HG03469 (cell line): ENCODE measurements at regions not wholly inside any gene's neighbourhood (a gene's known extent, or its start where the extent isn't known, plus 50 kb on each side); places are given as distances from the start of the nearest gene placed in this dataset.
"Not testable (repeated sequence)": the region's sequence is repeated elsewhere in the genome, so short reads cannot be mapped to it uniquely, and the experiment has no call there.

Experiments
- ATAC-seq: cut with Tn5 transposase; IDR thresholded peaks from one replicate; pipeline ENCODE4 v1.9.1; 2021; ENCODE audit warnings: mild to moderate bottlenecking, moderate library complexity, moderate number of reproducible peaks; ENCODE audit not compliant: unreplicated experiment

DNA sequence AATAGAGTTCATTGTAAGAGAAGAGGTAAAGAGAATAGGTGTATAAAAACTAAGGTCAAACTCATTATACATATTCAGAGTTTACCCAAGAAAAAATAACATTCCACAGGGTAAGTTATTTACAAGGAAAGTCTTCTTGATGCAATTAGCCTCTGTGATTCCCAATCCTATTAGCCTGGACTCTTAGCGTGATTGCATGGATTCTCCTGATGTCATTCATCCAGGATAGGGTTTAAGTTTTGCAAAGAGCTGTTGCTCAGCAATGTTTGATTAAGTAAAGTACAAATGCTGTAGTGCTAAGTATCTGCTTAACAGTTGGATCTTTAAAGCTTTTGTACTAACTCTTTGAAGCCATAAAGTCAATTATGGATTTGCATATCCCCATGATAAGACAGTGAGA, 767.8 kb upstream of the LUZP2 start:
- no peak for ATAC-seq

DNA sequence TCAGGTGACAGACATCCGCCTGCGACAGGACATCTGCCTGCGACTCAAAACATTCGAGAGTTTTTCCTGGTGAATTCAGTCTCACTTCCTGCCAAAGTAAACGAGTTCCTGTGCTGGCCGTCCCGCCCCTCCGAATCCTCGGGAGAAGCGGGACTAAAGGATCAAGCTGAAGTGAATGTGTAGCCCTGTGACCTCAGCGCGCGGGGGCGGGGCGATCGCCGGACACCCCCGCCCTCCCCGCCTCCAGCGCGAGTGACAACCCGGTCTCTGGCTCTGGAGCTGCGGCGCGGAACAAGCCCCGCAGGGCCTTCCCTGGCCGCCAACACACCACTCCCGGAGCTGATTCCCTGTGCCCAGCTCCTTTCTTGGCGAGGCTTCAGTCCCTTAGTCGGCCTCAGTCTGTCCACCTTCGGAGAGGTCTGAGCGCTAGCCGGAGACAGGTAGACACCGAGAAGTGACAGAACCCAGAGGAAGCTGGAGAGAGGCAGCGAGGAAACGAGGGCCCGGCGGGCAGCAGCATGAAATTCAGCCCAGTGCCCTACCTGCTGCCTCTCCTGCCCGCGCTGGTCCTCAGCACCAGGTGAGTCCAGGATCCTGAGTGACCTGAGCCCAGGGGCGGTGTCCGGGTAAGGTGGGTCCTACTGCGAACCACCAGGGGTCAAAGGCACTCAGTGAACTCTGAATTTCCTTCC, 766.4 kb upstream of the LUZP2 start:
- ATAC-seq: no peak

DNA sequence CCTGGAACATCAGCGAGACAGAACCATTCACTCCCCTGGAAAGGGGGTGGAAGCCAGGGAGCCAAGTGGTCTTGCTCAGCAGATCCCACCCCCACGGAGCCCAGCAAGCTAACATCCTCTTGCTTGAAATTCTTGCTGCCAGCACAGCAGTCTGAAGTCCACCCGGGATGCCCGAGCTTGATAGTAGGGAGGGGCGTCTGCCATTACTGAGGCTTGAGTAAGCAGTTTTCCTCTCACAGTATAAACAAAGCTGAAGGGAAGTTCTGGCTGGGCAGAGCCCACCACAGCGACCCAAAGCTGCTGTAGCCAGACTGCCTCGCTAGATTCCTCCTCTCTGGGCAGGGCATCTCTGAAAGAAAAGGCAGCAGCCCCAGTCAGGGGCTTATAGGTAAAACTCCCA, 764.8 kb upstream of the LUZP2 start:
- ATAC-seq: no peak

DNA sequence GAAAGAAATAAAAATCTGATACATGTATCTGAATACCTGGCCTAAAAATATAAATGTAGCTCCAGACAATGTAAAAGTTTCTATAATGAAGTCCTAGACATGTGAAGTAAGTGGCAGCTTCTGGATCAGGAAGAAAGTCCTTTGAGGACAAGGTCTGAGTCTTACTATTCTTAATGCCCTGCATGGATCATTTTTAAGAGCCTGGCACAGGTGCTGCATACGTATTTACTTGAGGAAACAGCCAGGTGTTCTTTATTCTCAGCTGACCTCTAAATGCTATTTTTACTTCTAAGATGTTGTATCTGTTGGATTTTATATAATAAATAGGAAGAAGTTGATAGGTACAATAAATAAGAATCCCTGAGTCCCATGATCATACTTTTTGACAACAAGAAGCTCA, 750.0 kb upstream of the LUZP2 start:
- no peak for ATAC-seq

DNA sequence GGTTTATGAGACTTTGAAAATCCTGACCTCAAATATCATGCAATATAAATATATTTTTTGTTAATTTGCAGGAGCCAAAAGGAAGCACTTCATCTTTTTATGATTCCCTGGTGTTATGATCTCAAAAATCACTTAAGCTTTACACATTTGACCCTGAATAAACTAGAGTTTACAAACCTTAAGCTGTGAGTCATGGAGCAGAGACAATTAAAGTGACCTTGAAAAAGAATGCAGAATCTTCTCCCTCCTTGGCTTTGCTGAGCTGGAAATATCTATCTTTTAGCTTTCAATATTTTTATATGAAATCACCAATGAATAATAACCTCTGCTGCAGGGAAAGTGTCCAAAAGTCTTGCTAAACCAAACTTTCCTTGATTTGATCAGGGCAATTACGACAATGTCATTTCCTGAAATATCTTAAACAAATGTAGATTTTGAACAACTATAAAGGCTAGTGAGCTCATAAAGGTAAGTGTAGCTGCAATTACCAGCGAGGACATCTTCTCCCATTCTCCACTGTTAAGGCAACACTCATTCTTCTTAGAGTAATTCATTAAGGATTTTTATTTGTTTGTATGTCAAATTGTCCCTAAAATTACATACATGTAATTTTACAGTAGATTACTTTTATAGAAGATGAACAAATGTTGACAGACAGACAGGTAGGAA, 747.0 kb upstream of the LUZP2 start:
- no peak for ATAC-seq

DNA sequence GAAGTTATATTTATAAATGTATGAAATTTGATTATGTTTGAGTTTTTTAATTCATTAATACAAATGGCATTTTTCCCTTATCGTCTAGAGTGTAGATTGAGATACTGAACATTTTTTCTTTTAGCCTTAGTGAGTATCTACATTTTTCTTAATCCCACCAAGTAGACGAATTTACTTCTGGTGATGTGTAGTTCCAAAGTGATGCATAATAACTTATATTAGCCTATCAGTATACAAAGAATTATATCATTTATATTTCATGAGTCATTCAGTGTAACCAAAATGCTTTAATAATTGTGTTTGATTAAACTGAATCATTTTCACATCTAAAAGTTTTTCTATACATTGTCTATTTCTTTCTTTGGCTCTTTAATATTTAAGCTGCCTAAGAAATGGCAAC, 745.6 kb upstream of the LUZP2 start:
- no peak for ATAC-seq

DNA sequence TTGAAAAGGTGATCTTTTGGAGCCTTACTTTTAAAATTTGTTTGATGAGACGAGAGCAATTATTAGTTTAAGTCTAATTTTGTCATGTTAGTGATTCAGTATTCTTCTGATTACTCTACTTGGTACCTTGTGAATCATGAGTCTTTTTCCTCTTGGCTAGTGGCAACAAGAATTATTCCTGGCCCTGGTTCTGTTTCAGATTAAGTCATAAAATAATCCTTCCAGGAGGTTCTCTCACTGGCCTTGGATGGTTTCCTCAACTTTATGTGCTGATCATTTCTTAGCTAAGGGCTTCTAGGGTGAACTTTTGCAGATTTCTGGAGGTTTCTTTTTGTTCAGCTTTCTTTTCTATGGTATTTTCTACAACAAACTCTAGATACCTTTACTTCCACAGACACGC, 741.8 kb upstream of the LUZP2 start:
- no peak for ATAC-seq

DNA sequence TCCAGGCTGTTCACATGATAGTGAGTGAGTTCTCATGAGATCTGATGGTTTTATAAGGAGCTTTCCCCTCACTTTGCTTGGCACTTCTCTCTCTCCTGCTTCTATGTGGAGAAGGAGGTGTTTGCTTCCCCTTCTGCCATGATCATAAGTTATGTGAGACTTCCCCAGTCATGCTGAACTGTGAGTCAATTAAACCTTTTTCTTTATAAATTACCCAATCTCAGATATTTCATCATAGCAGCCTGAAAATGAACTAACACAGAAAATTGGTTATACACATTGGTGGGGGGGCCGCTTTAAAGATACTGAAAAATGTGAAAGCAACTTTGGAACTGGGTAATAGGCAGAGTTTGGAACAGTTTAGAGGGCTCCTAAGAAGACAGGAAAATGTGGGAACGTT, 741.1 kb upstream of the LUZP2 start:
- ATAC-seq: no peak

DNA sequence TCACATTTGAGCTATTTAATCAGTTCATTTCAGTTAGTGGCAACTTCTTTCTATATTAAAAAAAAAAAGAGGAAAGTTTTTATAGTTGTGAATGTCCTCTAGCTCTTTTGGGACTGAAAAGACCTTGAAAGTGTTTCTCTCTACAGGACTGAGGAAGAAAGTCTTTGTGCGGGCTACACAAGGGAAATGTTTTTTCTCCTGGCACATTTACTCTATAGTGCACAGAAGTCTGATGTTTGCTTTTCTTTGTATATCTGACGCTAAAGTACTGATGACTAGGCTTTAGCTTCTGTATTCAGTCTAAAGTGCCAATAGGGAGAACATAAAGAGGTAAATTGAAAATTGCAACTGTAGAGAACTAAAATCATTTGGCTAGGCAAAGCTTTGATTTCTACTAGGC, 737.4 kb upstream of the LUZP2 start:
- no peak for ATAC-seq

DNA sequence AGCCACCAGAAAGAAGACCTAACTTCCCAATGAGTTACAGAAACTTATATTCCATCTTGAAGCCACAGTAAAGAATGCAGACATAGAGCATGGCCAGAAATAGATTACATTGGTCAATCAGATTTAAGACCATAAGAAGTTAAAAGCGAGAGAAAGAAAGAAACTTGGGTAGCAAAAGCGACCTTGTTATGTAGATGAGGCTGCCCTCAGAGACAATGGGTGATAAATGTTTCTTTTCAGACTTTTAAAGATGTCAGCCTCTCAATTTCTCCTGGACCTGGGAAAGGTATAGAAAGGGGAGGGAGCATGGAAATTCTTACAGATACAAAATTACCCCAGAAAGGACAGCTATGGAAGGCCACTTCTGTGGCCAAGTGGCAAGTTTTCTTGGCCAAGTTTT, 732.6 kb upstream of the LUZP2 start:
- ATAC-seq: no peak

DNA sequence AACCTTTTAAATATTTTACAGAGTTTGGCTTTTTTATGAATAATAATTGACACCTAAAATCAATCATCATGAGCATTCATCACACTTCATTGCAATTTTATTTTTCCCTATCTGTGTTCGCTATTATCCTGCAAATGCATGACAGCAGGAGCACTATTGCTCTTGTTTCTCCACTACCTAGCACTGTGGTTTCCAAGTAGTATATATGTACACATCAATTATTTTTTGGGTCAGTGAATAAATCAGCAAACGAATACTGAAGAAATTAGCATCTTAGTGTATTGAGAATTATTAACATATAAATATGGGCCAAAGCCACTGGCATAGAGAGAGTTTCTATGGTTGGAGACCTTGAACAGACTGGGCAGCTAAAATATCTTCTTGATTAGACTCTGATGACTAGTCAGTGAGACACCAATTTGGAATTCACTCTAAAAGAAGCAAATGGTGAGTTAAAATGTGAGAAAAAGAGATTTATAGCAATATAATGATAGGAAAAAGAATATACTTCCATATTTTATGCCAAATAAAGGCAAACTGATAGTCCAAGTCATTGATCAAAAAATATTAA, 731.1 kb upstream of the LUZP2 start:
- ATAC-seq: no peak

DNA sequence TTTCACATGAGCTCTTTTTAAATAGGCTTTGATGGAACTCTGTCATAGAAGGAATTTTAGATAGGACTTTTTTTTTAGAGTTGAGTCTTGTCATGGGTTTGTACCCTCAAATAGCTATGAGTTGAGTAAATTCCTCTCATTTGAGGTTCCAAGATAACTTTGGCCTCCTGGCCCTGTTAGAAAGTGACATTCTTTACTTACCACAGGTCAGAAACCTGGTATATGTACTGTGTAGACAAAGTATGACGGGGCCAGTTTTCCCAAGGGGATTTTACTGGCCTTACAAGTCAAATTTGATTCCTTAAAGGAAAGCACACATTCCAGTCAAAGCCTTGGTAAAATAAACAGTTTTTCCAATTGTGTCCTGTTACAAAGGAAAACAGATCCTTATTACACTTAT, 729.3 kb upstream of the LUZP2 start:
- ATAC-seq: no peak

DNA sequence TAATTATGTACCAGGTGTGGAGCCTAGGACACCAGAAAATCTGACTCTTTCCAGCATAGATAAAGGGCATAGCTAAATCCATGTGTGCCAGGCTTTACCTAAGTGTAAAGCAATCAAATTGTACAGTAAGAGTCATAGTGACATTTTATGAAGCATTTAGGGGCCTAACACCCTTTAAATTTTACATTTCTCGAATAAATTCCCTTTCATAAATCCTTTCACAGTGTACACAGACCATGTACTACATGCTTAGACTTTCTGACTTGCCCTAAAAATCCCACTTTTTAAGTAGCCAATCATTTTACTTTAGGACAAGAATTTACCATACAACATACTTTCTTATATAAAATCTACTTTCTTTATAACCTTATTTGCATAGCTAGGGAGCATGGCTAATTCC, 727.6 kb upstream of the LUZP2 start:
- no peak for ATAC-seq

DNA sequence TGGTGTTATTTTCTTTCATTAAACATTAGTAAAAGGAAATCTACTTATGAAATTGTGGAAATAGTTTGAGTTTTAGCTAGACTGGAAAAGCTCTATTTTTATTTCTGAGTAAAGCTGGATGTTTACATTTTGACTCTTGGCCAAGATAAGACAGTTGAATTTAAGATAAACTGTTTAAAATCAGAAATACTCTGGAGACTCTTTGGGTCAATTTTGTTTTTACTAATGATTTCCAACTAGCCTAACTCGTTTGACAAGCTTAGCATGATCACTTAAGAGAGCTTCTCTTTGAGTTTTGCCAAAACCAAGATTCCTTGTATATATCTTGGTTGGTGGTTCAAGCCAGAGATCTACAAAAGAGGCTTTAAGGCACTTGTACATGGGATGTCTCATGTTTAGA, 724.8 kb upstream of the LUZP2 start:
- no peak for ATAC-seq

DNA sequence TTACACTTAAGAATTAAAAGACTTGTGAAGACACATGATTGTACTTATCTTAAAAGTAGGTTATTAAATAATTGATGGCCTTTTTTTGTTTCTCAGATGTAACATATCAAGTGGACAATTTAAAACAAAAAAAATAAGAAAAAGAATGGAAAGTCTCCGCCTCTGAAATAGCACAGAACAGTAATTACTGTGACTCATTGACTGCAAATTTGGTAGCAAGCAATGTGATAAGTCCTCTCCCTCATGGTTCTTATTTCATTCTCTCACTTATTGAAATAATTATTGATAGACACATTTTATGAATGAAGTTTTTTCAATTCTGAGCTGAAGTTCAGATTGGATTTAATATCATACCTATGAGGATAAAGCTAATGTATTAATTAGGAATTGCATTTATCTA, 717.9 kb upstream of the LUZP2 start:
- ATAC-seq: no peak

DNA sequence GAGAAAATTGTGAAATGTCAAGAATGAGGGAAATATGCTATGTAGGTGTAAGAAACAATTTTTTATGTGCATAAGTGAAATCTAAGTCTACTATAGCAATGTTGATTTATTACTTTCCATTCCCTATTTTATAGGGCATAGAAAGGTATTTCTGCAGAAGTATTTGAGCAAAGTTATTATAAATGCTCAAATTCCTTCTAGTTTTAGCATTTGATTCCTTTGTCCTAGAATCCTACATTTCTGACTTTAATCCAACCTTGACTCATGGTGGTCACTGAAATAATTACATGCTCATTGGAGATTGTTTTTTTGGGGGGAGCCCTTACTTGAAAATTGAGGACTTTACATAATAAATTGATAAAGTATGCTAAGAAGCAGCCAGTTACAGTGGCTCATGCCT, 716.6 kb upstream of the LUZP2 start:
- no peak for ATAC-seq

DNA sequence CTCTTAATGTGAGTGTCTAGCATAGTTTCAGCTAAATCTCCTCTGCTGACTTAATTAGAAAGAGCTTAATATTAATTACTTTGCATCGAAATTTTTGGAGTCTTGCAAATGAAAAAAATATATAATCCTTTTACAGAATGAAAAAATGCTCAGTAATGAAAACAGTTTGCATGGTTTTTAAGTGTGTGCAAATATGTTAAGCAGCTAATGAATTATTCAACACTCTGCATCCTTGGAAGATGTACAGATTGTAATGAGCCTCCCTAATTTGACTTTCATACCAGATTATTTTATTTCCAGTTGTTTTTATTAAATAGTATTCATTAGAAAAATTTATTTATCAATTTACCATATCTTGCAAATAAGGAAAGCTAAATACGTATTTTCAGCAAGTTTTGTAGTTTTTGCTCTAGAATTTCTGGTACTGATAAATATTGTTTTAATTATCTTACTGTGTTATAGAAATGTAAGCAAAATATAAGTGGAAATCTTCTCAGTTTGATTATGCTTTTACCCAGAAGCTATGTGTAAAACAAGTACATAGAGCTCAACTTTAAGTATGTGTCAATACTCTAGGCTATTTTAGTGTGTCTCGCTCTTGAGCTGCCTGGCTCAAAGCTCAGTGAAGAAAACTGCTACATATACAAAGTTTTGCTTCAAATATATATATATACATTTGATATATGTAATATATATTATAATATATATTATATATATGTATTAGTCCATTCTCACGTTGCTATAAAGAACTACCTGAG, 714.9 kb upstream of the LUZP2 start:
- no peak for ATAC-seq

DNA sequence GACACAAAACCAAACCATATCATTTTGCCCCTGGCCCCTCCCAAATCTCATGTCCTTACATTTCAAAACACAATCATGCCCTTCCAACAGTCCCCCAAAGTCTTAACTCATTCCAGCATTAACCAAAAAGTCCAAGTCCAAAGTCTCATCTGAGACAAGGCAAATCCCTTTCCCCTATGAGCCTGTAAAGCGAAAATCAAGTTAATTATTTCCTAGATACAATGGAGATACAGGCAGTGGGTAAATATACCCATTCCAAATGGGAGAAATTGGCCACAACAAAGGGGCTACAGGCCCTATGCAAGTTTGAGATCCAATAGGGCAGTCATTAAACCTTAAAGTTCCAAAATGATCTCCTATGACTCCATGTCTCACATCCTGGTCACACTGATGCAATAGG, 709.9 kb upstream of the LUZP2 start:
- ATAC-seq: not testable (repeated sequence)

DNA sequence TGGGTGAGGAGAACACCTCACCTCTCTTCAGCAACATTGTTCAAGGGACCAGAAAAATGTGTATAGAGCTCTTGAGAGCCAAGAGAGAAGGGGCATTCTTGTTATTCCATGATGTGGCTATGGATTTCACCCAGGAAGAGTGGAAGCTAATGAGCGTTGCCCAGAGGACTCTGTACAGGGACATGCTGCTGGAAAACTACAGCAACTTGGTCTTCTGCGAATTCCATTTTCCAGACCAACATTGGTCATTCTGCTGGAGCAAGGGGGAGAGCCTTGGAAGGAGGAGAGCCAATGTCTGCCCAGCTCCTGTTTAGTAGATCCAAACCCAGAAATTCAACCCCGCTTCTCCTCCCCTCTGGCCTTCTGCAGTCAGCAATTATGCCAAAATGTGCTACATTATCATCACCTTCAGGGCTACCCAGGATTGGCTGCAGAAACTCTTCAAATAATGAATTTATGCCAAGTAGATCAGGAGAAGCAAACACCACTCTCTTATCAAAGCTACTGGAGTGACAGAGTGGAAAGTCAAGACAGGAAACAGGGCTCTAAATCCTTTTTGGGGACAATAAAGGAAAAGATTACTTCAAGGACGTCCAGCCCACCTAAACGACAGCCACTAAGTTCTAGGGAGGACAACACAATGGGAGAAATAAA, 707.5 kb upstream of the LUZP2 start:
- no peak for ATAC-seq

DNA sequence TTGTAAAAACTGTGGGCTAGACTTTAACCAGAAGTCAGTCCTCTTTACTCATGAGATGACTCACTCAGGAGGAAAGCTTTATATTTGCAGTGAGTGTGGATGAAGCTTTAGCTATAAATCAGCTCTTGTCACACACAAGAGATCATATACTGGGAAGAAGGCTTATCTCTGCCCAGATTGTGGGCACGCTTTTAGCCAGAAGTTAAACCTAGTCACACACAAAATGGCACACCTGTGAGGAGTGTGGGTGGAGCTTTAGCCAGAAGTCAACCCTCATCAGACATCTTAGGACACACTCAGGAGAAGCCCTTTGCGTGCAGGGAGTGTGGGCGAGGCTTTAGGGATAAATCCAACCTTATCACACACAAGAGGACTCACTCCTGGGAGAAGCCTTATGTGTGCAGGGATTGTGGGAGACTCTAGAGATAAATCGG, 706.9 kb upstream of the LUZP2 start:
- ATAC-seq: no peak
